A549 (cell line): ENCODE measurements at regions not wholly inside any gene's neighbourhood (a gene's known extent, or its start where the extent isn't known, plus 50 kb on each side); places are given as distances from the start of the nearest gene placed in this dataset.

ENCODE experiments used
- ATAC-seq, 2 experiments: fragments of 200-7000 bp in 1 of 2; fragments of >200 bp in 1 of 2; cut with Nextera tagmentation in 1 of 2; cut with Tn5 transposase in 1 of 2; 3 replicates each; pipeline versions ENCODE4 v1.8.0 to v1.9.1; 2018 to 2020; ENCODE audit warnings: mild to moderate bottlenecking in 1 of 2, moderate library complexity in 1 of 2
- CTCF ChIA-PET: fragments of 300-600 bp; sonication (Branson Sonifier 250); formaldehyde crosslinking; extraction: SDS; loops from one replicate; lab custom pipeline; 2021; ENCODE audit warnings: antibody characterized with exemption, inconsistent platforms; lab: Yijun Ruan, JAX
- POLR2A ChIA-PET: fragments of 350-600 bp; formaldehyde crosslinking; extraction: SDS; loops from one replicate; lab custom pipeline; 2021; ENCODE audit warnings: antibody characterized with exemption, inconsistent platforms; lab: Yijun Ruan, JAX
- DNase-seq, 2 experiments: peaks; one replicate each; pipeline versions ENCODE4 v3.0.0 to v3.0.0-alpha.2; 2011 to 2016; ENCODE audit warnings: low read depth in 1 of 2, low spot score in 1 of 2
- FAIRE-seq: peaks from 2 replicates; lab custom pipeline; 2011; peaks lifted over from hg19 to GRCh38; lab: Jason Lieb, UNC
- H3K27ac ChIP-seq, 2 experiments: fragments of >200 bp; sonication (Bioruptor Twin); formaldehyde crosslinking; 3 replicates each; pipeline ENCODE4 v1.5.1; 2016 to 2017
- H3K4me1 ChIP-seq: fragments of >200 bp; sonication (Bioruptor Twin); formaldehyde crosslinking; 3 replicates; pipeline ENCODE4 v1.6.1; 2016
- H3K4me2 ChIP-seq: fragments of >200 bp; sonication (Bioruptor Twin); formaldehyde crosslinking; 3 replicates; pipeline ENCODE4 v1.6.1; 2016
- H3K4me3 ChIP-seq: fragments of >200 bp; sonication (Bioruptor Twin); formaldehyde crosslinking; 3 replicates; pipeline ENCODE4 v1.5.1; 2016
- H3K9me3 ChIP-seq: fragments of >200 bp; sonication (Bioruptor Twin); formaldehyde crosslinking; 3 replicates; pipeline ENCODE4 v1.6.1; 2016
- ATOH8 ChIP-seq: fragments of 250-450 bp; sonication (Bioruptor Pico); IDR thresholded peaks from 2 replicates; pipeline ENCODE4 v1.5.0; 2020; ENCODE audit warnings: low read depth, mild to moderate bottlenecking, moderate library complexity
- CBX8 ChIP-seq: fragments of 200-600 bp; sonication (generic); IDR thresholded peaks from 2 replicates; pipeline ENCODE4 v1.6.1; 2016
- CHD4 ChIP-seq: fragments of 200-600 bp; sonication (generic); IDR thresholded peaks from 2 replicates; pipeline ENCODE4 v1.6.1; 2016; ENCODE audit warnings: antibody characterized with exemption, mild to moderate bottlenecking, borderline replicate concordance
- CTCF ChIP-seq: fragments of >200 bp; sonication (Bioruptor Twin); formaldehyde crosslinking; IDR thresholded peaks from 3 replicates; pipeline ENCODE4 v1.5.1; 2016
- E2F6 ChIP-seq: IDR thresholded peaks from 2 replicates; pipeline ENCODE4 v1.6.1; 2012; ENCODE audit warnings: low read depth, borderline replicate concordance
- EHF ChIP-seq: fragments of 250-450 bp; sonication (Bioruptor Pico); IDR thresholded peaks from 2 replicates; pipeline ENCODE4 v1.5.0; 2020; ENCODE audit warnings: mild to moderate bottlenecking
- EHMT2 ChIP-seq: fragments of 200-600 bp; sonication (generic); IDR thresholded peaks from 2 replicates; pipeline ENCODE4 v1.6.1; 2016; ENCODE audit warnings: antibody characterized with exemption, low read depth, mild to moderate bottlenecking, moderate library complexity
- EP300 ChIP-seq, 2 experiments: fragments of >200 bp; sonication (Bioruptor Twin); formaldehyde crosslinking; IDR thresholded peaks; 2 replicates in 1 of 2; 3 replicates in 1 of 2; pipeline ENCODE4 v1.6.1; 2016 to 2017
- FOSL2 ChIP-seq, 2 experiments: fragments of 450-650 bp in 1 of 2; fragments of >200 bp in 1 of 2; sonication (Bioruptor Twin) in 1 of 2; formaldehyde crosslinking; IDR thresholded peaks; 2 replicates each; pipeline versions ENCODE4 v1.5.0 to v1.6.1; 2016 to 2020; ENCODE audit warnings: mild to moderate bottlenecking in 1 of 2, moderate library complexity in 1 of 2
- GATA3 ChIP-seq: IDR thresholded peaks from 2 replicates; pipeline ENCODE4 v1.6.1; 2012; ENCODE audit warnings: borderline replicate concordance
- HOXA7 ChIP-seq: fragments of 250-450 bp; sonication (Bioruptor Pico); IDR thresholded peaks from 2 replicates; pipeline ENCODE4 v1.5.0; 2020; ENCODE audit warnings: mild to moderate bottlenecking, moderate library complexity
- JUN ChIP-seq, 2 experiments: fragments of >200 bp; sonication (Bioruptor Twin); formaldehyde crosslinking; IDR thresholded peaks; 2 replicates in 1 of 2; 3 replicates in 1 of 2; pipeline ENCODE4 v1.6.1; 2016 to 2017
- KDM1A ChIP-seq: fragments of 200-600 bp; sonication (generic); IDR thresholded peaks from 2 replicates; pipeline ENCODE4 v1.6.1; 2016; ENCODE audit warnings: low read depth, mild to moderate bottlenecking
- MAFK ChIP-seq: fragments of 450-650 bp; IDR thresholded peaks from 2 replicates; pipeline ENCODE4 v1.6.1; 2014; ENCODE audit not compliant: partially characterized antibody
- MAX ChIP-seq: IDR thresholded peaks from 2 replicates; pipeline ENCODE4 v1.6.1; 2012
- MAZ ChIP-seq: fragments of 150-350 bp; IDR thresholded peaks from 2 replicates; pipeline ENCODE4 v1.6.1; 2014; ENCODE audit warnings: antibody characterized with exemption, low read depth, low read length, borderline replicate concordance
- NFE2L2 ChIP-seq: fragments of 150-350 bp; conservative IDR thresholded peaks from 2 replicates; pipeline ENCODE4 v1.6.1; 2014; ENCODE audit warnings: low read length
- NPAS2 ChIP-seq: fragments of 250-450 bp; sonication (Bioruptor Pico); IDR thresholded peaks from 2 replicates; pipeline ENCODE4 v1.8.0; 2022; ENCODE audit warnings: mild to moderate bottlenecking, moderate library complexity, borderline replicate concordance
- PBX3 ChIP-seq: IDR thresholded peaks from 2 replicates; pipeline ENCODE4 v1.6.1; 2012
- POLR2A ChIP-seq: IDR thresholded peaks from 2 replicates; pipeline ENCODE4 v1.6.1; 2012; ENCODE audit warnings: mild to moderate bottlenecking, low read length
- POLR2AphosphoS2 ChIP-seq: conservative IDR thresholded peaks from 2 replicates; pipeline ENCODE4 v1.6.1; 2012; ENCODE audit warnings: low read length, improper control_type of control experiment, inconsistent platforms
- SREBF2 ChIP-seq: fragments of 450-650 bp; IDR thresholded peaks from 2 replicates; pipeline ENCODE4 v1.6.1; 2014; ENCODE audit warnings: mild to moderate bottlenecking, moderate library complexity
- WGBS: methylation state at CpG from one replicate; pipeline ENCODE4 v1.1.6; 2017; ENCODE audit errors: missing lambda C conversion rate; 5-methylcytosine and 5-hydroxymethylcytosine counted together

- Histone ChIP-seq H3K4me3 (no peak overlapping the region), H3K9me3 (peaks cover 6% of the 10 kb centered on the region), H3K4me1 (no peaks in the 10 kb centered on the region), H3K4me2 (no peak overlapping the region), H3K27ac (no peak overlapping the region)
- TF ChIP-seq KDM1A (no peak), FOSL2 (IDR thresholded peaks at IDR 0.05) (no peak), FOSL2 (CRISPR knock-in tag; IDR thresholded peaks at IDR 0.05) (no peak), PBX3 (no peak), NPAS2 (CRISPR knock-in tag) (no peak), HOXA7 (CRISPR knock-in tag) (no peak), JUN (IDR thresholded peaks at IDR 0.05) (no peak), E2F6 (no peak), CTCF (no peak), CBX8 (no peak), MAZ (no peak), CHD4 (no peak), EP300 (IDR thresholded peaks at IDR 0.05) (no peak)
- ATAC-seq (no peak), FAIRE-seq (no peak), DNase-seq (no peak)
- ChIA-PET CTCF (no interaction called here), POLR2A (no interaction called here)
- WGBS: 19% methylated on average over 8 of the region's 12 CpGs
Observed at GRCh38 chr17:54662978-54663876, 237.4 kb upstream of the TOM1L1 start.

- no peak for TF ChIP-seq GATA3
- TF ChIP-seq EHF (CRISPR knock-in tag): no peak
- TF ChIP-seq SREBF2: no peak
- no peak for TF ChIP-seq POLR2AphosphoS2
- no peak for TF ChIP-seq ATOH8 (CRISPR knock-in tag)
- TF ChIP-seq EHMT2: no peak
- no peak for TF ChIP-seq POLR2A
- TF ChIP-seq CHD4: no peak
- no peak for TF ChIP-seq NFE2L2
- TF ChIP-seq MAX: no peak
- TF ChIP-seq MAFK: no peak
- 3% methylated on average over 4 of the region's 4 CpGs for WGBS
Observed at GRCh38 chr17:54666559-54666958, 234.1 kb upstream of the TOM1L1 start.

More at GRCh38 chr17:54666559-54666958, 234.1 kb upstream of the TOM1L1 start:
- ChIA-PET CTCF (interaction anchor here (0.6 kb wide), 1 partner anchor 517 kb away, joined by 3 read pairs; no protein-coding TSS in a partner anchor), POLR2A (no interaction called here)
- no peak for ATAC-seq
- no peak overlapping the region for H3K27ac ChIP-seq
- H3K9me3 ChIP-seq: peaks cover 6% of the 10 kb centered on the region
- no peak overlapping the region for H3K4me3 ChIP-seq
- FAIRE-seq: peak; percentile 88
- peak in 1 of 2 experiments; percentile 4 for DNase-seq
- H3K4me1 ChIP-seq: no peaks in the 10 kb centered on the region
- H3K4me2 ChIP-seq: no peak overlapping the region
